Uterus (tissue), 3 donors: ENCODE measurements at regions not wholly inside any gene's neighbourhood (a gene's known extent, or its start where the extent isn't known, plus 50 kb on each side); places are given as distances from the start of the nearest gene placed in this dataset.

Source experiments
- DNase-seq, 2 donors: peaks; one replicate each; pipeline ENCODE4 v3.0.0-alpha.2; 2019 to 2020
- H3K27ac ChIP-seq, 2 donors: fragments of 200-600 bp; sonication (generic); 1 replicate in 1 of 2; 2 replicates in 1 of 2; pipeline ENCODE4 v1.5.1; 2016 to 2018
- H3K27me3 ChIP-seq, 2 donors: fragments of 200-600 bp; sonication (generic); one replicate each; pipeline ENCODE4 v1.5.1; 2018 to 2019; ENCODE audit warnings: control low read depth in 1 of 2
- H3K36me3 ChIP-seq, 2 donors: fragments of 200-600 bp; sonication (generic); one replicate each; pipeline ENCODE4 v1.5.1; 2019; ENCODE audit warnings: control low read depth in 1 of 2
- H3K4me1 ChIP-seq, 2 donors: fragments of 200-600 bp; sonication (generic); one replicate each; pipeline ENCODE4 v1.5.1; 2018 to 2019; ENCODE audit warnings: control low read depth in 1 of 2
- H3K4me3 ChIP-seq, 2 donors: fragments of 200-600 bp; sonication (generic); 1 replicate in 1 of 2; 2 replicates in 1 of 2; pipeline ENCODE4 v1.5.1; 2018 to 2019; ENCODE audit warnings: mild to moderate bottlenecking in 1 of 2
- H3K9me3 ChIP-seq, 2 donors: fragments of 200-600 bp; sonication (generic); one replicate each; pipeline ENCODE4 v1.5.1; 2019; ENCODE audit warnings: control low read depth in 1 of 2
- POLR2A ChIP-seq, 2 donors: fragments of 450-650 bp; IDR thresholded peaks; one replicate each; pipeline ENCODE4 v1.6.1; 2016; ENCODE audit warnings: antibody characterized with exemption in 2 of 2, mild to moderate bottlenecking in 1 of 2, moderate library complexity in 1 of 2
- intact Hi-C: fragments of 100-400 bp; cut with DNase I; formaldehyde crosslinking; loops from one replicate; pipeline ENCODE4 v1.15.1; 2023; ENCODE audit warnings: low total_unique reads
- TF ChIP-seq, protein P1 (sequence below), 4 experiments: fragments of 200-600 bp in 2 of 4; fragments of 450-650 bp in 2 of 4; sonication (generic) in 2 of 4; IDR thresholded peaks; one replicate each; pipeline ENCODE4 v1.5.1; 2016 to 2019; ENCODE audit warnings: antibody characterized with exemption in 4 of 4, mild to moderate bottlenecking in 2 of 4, moderate library complexity in 1 of 4
- donor health status: DM: yes; HTN: yes; CAD: no.

DNA sequence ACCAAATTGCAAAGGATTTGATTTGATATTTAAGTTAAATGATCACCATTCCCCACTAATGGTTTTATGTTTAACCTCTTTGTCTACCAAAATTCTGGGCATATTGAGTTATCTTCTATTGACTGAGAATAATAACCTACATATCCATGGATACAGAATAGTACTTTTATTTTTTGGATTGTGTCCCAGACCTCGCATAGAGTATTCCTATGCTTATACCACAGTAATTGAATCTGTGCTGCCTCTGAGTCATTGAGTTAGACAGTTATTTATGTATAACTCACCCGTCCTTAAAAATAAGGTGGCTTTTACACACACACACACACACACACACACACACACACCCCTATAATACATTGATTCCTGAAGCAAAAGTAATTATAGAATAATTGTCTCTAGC, 690.1 kb upstream of the BCHE start:
- H3K9me3 ChIP-seq, result no peaks in the 10 kb centered on the region
- intact Hi-C loops, result no loop called here
- no peaks in the 10 kb centered on the region for H3K36me3 ChIP-seq
- TF ChIP-seq, protein P1, sequence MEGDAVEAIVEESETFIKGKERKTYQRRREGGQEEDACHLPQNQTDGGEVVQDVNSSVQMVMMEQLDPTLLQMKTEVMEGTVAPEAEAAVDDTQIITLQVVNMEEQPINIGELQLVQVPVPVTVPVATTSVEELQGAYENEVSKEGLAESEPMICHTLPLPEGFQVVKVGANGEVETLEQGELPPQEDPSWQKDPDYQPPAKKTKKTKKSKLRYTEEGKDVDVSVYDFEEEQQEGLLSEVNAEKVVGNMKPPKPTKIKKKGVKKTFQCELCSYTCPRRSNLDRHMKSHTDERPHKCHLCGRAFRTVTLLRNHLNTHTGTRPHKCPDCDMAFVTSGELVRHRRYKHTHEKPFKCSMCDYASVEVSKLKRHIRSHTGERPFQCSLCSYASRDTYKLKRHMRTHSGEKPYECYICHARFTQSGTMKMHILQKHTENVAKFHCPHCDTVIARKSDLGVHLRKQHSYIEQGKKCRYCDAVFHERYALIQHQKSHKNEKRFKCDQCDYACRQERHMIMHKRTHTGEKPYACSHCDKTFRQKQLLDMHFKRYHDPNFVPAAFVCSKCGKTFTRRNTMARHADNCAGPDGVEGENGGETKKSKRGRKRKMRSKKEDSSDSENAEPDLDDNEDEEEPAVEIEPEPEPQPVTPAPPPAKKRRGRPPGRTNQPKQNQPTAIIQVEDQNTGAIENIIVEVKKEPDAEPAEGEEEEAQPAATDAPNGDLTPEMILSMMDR (IDR thresholded peaks at IDR 0.05), result no peak
- TF ChIP-seq POLR2A (IDR thresholded peaks at IDR 0.05), result no peak
- H3K4me1 ChIP-seq, result no peaks in the 10 kb centered on the region
- no peak for DNase-seq
- no peak overlapping the region for H3K4me3 ChIP-seq
- H3K27ac ChIP-seq, result no peak overlapping the region
- H3K27me3 ChIP-seq, result no peaks in the 10 kb centered on the region

DNA sequence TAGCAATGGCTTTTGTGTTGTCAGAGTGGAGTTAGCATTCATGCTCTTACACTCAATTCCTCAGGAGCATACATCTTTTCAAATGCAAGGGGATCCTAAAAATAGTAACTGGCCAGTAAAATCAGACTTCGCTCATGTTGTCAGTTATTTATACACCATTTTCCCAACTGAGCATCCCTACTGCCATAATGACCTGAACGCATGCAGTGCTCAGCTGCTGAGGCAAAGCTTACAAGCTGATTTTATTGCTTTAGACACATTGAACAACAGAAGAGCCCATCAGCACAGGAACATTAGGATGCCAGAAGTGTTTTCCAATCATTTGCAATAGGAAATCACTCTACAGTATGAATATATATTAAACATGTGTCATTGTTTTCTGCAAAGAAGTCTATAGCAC, 689.7 kb upstream of the BCHE start:
- intact Hi-C loops, result no loop called here
- Histone ChIP-seq H3K4me1 (no peaks in the 10 kb centered on the region), H3K27me3 (no peaks in the 10 kb centered on the region), H3K27ac (no peak overlapping the region), H3K36me3 (no peaks in the 10 kb centered on the region), H3K9me3 (no peaks in the 10 kb centered on the region), H3K4me3 (no peak overlapping the region)
- DNase-seq, result no peak
- TF ChIP-seq, protein P1 (IDR thresholded peaks at IDR 0.05), result no peak
- TF ChIP-seq POLR2A (IDR thresholded peaks at IDR 0.05), result no peak

DNA sequence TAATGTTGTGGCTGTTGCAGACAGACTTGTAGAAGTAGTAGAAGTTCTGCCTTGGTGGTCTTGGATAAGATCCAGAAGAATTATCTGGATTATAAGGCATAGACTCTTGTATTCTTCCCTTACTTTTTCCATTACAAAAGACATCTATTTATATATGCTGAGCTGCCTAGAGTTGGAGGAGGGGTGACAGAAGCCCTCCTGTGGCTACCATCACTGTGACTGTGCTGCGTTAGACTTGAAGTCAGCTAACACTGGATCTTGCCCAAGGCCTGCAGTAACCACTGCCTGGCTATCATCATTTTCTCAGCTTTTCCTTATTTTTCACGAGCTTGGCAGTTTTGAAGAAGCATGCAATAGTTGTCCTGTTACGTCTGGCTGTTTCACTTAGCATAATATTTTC, 684.8 kb upstream of the BCHE start:
- DNase-seq, result no peak
- TF ChIP-seq, protein P1 (IDR thresholded peaks at IDR 0.05), result no peak
- TF ChIP-seq POLR2A (IDR thresholded peaks at IDR 0.05), result no peak
- no peaks in the 10 kb centered on the region for H3K9me3 ChIP-seq
- no peaks in the 10 kb centered on the region for H3K36me3 ChIP-seq
- no peaks in the 10 kb centered on the region for H3K27me3 ChIP-seq
- H3K4me3 ChIP-seq, result no peak overlapping the region
- H3K27ac ChIP-seq, result no peak overlapping the region
- no peaks in the 10 kb centered on the region for H3K4me1 ChIP-seq
- intact Hi-C loops, result no loop called here

DNA sequence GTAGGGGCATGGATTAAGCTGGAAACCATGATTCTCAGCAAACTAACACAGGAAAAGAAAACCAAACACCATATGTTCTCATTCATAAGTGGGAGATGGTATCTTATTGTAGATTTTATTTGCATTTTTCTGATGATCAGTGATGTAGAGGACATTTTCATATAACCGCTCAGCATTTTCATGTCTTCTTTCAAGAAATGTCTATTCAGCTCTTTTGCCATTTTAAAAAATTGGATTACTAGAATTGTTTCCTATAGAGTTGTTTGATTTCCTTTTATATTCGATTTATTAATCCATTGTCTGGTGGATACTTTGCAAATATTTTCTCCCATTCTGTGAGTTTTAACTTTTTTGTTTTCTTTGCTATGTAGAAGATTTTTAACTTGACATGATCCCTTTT, 682.2 kb upstream of the BCHE start:
- H3K27ac ChIP-seq, result no peak overlapping the region
- H3K9me3 ChIP-seq, result no peaks in the 10 kb centered on the region
- H3K4me3 ChIP-seq, result no peak overlapping the region
- H3K36me3 ChIP-seq, result no peaks in the 10 kb centered on the region
- TF ChIP-seq POLR2A (IDR thresholded peaks at IDR 0.05), result no peak
- TF ChIP-seq, protein P1 (IDR thresholded peaks at IDR 0.05), result no peak
- DNase-seq, result no peak
- intact Hi-C loops, result no loop called here
- no peaks in the 10 kb centered on the region for H3K27me3 ChIP-seq
- no peaks in the 10 kb centered on the region for H3K4me1 ChIP-seq

DNA sequence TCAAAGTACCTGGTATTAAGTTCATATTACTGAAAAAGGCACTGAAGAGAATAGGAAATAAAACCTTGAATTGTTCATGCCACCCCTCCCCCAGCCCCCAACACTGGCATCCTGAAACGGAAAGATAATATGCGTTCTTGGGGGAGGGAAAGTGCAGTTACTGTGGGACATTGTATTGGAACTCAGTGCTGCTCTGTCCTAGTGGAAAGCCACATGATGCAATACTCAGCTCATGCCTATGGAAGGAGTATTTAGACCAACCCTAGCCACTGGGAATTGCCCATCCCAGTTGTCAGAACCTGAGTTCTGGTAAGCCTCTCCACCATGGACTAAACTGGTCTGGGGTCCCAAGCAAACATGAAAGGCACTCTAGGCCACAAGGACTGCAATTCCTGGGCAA, 680.8 kb upstream of the BCHE start:
- no peaks in the 10 kb centered on the region for H3K9me3 ChIP-seq

More for the DNA sequence above, 680.8 kb upstream of the BCHE start:
- H3K36me3 ChIP-seq, result no peaks in the 10 kb centered on the region
- intact Hi-C loops, result no loop called here
- H3K27ac ChIP-seq, result no peak overlapping the region
- no peak overlapping the region for H3K4me3 ChIP-seq
- H3K4me1 ChIP-seq, result no peaks in the 10 kb centered on the region
- H3K27me3 ChIP-seq, result no peaks in the 10 kb centered on the region
- DNase-seq, result no peak
- TF ChIP-seq POLR2A (IDR thresholded peaks at IDR 0.05), result no peak
- TF ChIP-seq, protein P1 (IDR thresholded peaks at IDR 0.05), result no peak
